Neural cell (in vitro differentiated cells): ENCODE measurements at regions not wholly inside any gene's neighbourhood (a gene's known extent, or its start where the extent isn't known, plus 50 kb on each side); places are given as distances from the start of the nearest gene placed in this dataset.
"Not testable (repeated sequence)": the region's sequence is repeated elsewhere in the genome, so short reads cannot be mapped to it uniquely, and the experiment has no call there.

Experiments
- EP300 ChIP-seq: fragments of 450-650 bp; conservative IDR thresholded peaks from 2 replicates; pipeline ENCODE4 v1.6.1; 2014; ENCODE audit warnings: antibody characterized with exemption, mild to moderate bottlenecking, moderate library complexity; ENCODE audit not compliant: poor library complexity, severe bottlenecking
- EZH2 ChIP-seq: fragments of 200-600, 300-800 bp; shearing (Covaris generic), sonication (generic); IDR thresholded peaks from 2 replicates; pipeline ENCODE4 v1.6.1; 2014; ENCODE audit warnings: antibody characterized with exemption, low read length, borderline replicate concordance, mild to moderate bottlenecking; ENCODE audit not compliant: insufficient read depth, poor library complexity, severe bottlenecking
- MXI1 ChIP-seq: fragments of 450-650 bp; conservative IDR thresholded peaks from 2 replicates; pipeline ENCODE4 v1.6.1; 2014; ENCODE audit warnings: antibody characterized with exemption, mild to moderate bottlenecking; ENCODE audit not compliant: poor library complexity, severe bottlenecking
- POLR2AphosphoS5 ChIP-seq: IDR thresholded peaks from 2 replicates; pipeline ENCODE4 v1.6.1; 2012
- RAD21 ChIP-seq: fragments of 450-650 bp; conservative IDR thresholded peaks from 2 replicates; pipeline ENCODE4 v1.6.1; 2014; ENCODE audit warnings: antibody characterized with exemption, mild to moderate bottlenecking, moderate library complexity
- SMC3 ChIP-seq: fragments of 450-650 bp; conservative IDR thresholded peaks from 2 replicates; pipeline ENCODE4 v1.6.1; 2014; ENCODE audit warnings: antibody characterized with exemption, mild to moderate bottlenecking, moderate library complexity; ENCODE audit not compliant: poor library complexity
- TAF1 ChIP-seq: IDR thresholded peaks from 2 replicates; pipeline ENCODE4 v1.6.1; 2012; ENCODE audit warnings: low read depth
- TF ChIP-seq, protein P1 (sequence below): fragments of 450-650 bp; IDR thresholded peaks from 2 replicates; pipeline ENCODE4 v1.5.1; 2014; ENCODE audit warnings: antibody characterized with exemption, mild to moderate bottlenecking, moderate library complexity; ENCODE audit not compliant: poor library complexity, severe bottlenecking

- TF ChIP-seq, protein P1, sequence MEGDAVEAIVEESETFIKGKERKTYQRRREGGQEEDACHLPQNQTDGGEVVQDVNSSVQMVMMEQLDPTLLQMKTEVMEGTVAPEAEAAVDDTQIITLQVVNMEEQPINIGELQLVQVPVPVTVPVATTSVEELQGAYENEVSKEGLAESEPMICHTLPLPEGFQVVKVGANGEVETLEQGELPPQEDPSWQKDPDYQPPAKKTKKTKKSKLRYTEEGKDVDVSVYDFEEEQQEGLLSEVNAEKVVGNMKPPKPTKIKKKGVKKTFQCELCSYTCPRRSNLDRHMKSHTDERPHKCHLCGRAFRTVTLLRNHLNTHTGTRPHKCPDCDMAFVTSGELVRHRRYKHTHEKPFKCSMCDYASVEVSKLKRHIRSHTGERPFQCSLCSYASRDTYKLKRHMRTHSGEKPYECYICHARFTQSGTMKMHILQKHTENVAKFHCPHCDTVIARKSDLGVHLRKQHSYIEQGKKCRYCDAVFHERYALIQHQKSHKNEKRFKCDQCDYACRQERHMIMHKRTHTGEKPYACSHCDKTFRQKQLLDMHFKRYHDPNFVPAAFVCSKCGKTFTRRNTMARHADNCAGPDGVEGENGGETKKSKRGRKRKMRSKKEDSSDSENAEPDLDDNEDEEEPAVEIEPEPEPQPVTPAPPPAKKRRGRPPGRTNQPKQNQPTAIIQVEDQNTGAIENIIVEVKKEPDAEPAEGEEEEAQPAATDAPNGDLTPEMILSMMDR = not testable (repeated sequence)
- not testable (repeated sequence) for TF ChIP-seq TAF1, POLR2AphosphoS5, RAD21, EZH2, SMC3, EP300, MXI1
Measured at GRCh38 chr6:3613565-3613964, 137.9 kb downstream of the PXDC1 start.
